Panc1 (cell line): ENCODE measurements at regions not wholly inside any gene's neighbourhood (a gene's known extent, or its start where the extent isn't known, plus 50 kb on each side); places are given as distances from the start of the nearest gene placed in this dataset.

Source experiments
- ATAC-seq: fragments of 200-7000 bp; cut with Tn5 transposase; 2 replicates; pipeline ENCODE4 v1.9.1; 2020; ENCODE audit warnings: mild to moderate bottlenecking, moderate library complexity
- BruUV-seq: library from RNA; stranded (reverse); fragments of 400-500 nt; replicated peaks from 2 replicates; lab custom pipeline; 2021; lab: Mats Ljungman, UMichigan
- CTCF ChIA-PET: fragments of 300-600 bp; sonication (Branson Sonifier 250); formaldehyde crosslinking; loops from one replicate; lab custom pipeline; 2022; ENCODE audit warnings: antibody characterized with exemption; lab: Charles Lee
- POLR2A ChIA-PET: fragments of 300-600 bp; sonication (Branson Sonifier 250); formaldehyde crosslinking; loops from one replicate; lab custom pipeline; 2022; ENCODE audit warnings: antibody characterized with exemption; lab: Charles Lee
- DNase-seq: peaks from one replicate; pipeline ENCODE4 v3.0.0-alpha.2; 2010; ENCODE audit warnings: low read depth, low spot score
- H3K27ac ChIP-seq: 2 replicates; pipeline ENCODE4 v1.5.1; 2011; ENCODE audit warnings: mild to moderate bottlenecking, low read length, inconsistent platforms
- H3K27me3 ChIP-seq: fragments of 200-500 bp; sonication (Bioruptor generic); 2 replicates; pipeline ENCODE4 v1.6.0; 2014; ENCODE audit warnings: low read length, inconsistent platforms; ENCODE audit not compliant: control insufficient read depth, insufficient read depth
- H3K36me3 ChIP-seq: fragments of 200-500 bp; sonication (Bioruptor generic); 2 replicates; pipeline ENCODE4 v1.5.1; 2014; ENCODE audit warnings: inconsistent platforms, mild to moderate bottlenecking, low read length, moderate library complexity; ENCODE audit not compliant: control insufficient read depth, insufficient read depth
- H3K4me1 ChIP-seq: 2 replicates; pipeline ENCODE4 v1.5.1; 2011; ENCODE audit warnings: inconsistent platforms, mild to moderate bottlenecking, low read length, moderate library complexity; ENCODE audit not compliant: control insufficient read depth, insufficient read depth
- H3K4me3 ChIP-seq, 2 experiments: 2 replicates each; pipeline ENCODE4 v1.5.1; 2011 to 2012; ENCODE audit warnings: low read depth in 2 of 2, low read length in 2 of 2, mild to moderate bottlenecking in 2 of 2, inconsistent platforms in 1 of 2, moderate library complexity in 1 of 2
- H3K9me3 ChIP-seq: fragments of 200-500 bp; sonication (Bioruptor generic); 2 replicates; pipeline ENCODE4 v1.5.1; 2014; ENCODE audit warnings: low read depth, mild to moderate bottlenecking, inconsistent platforms, low read length, moderate library complexity; ENCODE audit not compliant: control insufficient read depth, insufficient read depth
- POLR2AphosphoS5 ChIP-seq: IDR thresholded peaks from 2 replicates; pipeline ENCODE4 v1.6.1; 2012; ENCODE audit warnings: mild to moderate bottlenecking, low read depth, low read length, moderate library complexity
- REST ChIP-seq, 2 experiments: IDR thresholded peaks; 2 replicates each; pipeline ENCODE4 v1.6.1; 2011 to 2012; ENCODE audit warnings: low read depth in 2 of 2, control low read depth in 1 of 2, low read length in 1 of 2, mild to moderate bottlenecking in 1 of 2, moderate library complexity in 1 of 2; ENCODE audit not compliant: insufficient read depth in 1 of 2
- SIN3A ChIP-seq: IDR thresholded peaks from 2 replicates; pipeline ENCODE4 v1.6.1; 2012; ENCODE audit warnings: low read depth, mild to moderate bottlenecking, low read length, moderate library complexity, borderline replicate concordance; ENCODE audit not compliant: insufficient read depth
- TCF7L2 ChIP-seq: IDR thresholded peaks from 2 replicates; pipeline ENCODE4 v1.6.1; 2011; ENCODE audit warnings: mild to moderate bottlenecking, low read depth, low read length, inconsistent platforms
- in situ Hi-C: cut with HindIII; loops from 2 replicates; pipeline ENCODE4 v1.10.0; 2016; ENCODE audit warnings: low sequenced_read_pairs, low pct_unique_long_range_greater_than_20kb
- intact Hi-C: fragments of 100-400 bp; cut with micrococcal nuclease; formaldehyde crosslinking; loops from one replicate; pipeline ENCODE4 v1.10.0; 2022; ENCODE audit not compliant: unreplicated experiment
- TF ChIP-seq, protein P1 (sequence below): fragments of 450-650 bp; IDR thresholded peaks from 2 replicates; pipeline ENCODE4 v1.5.1; 2017; ENCODE audit warnings: mild to moderate bottlenecking

GRCh38 chr3:180320631-180321030 is 281.3 kb upstream of the TTC14 start:
- Histone ChIP-seq H3K4me1 (no peaks in the 10 kb centered on the region), H3K36me3 (no peaks in the 10 kb centered on the region), H3K27me3 (no peaks in the 10 kb centered on the region), H3K4me3 (no peak overlapping the region), H3K27ac (no peak overlapping the region), H3K9me3 (0 out of 2 replicates have a peak, but pooled peaks cover 3% of the 10 kb centered on the region)
- BruUV-seq, result no TSS peak
- in situ Hi-C loops (no loop called here), intact Hi-C loops (no loop called here)
- ChIA-PET POLR2A (no interaction called here), CTCF (no interaction called here)
- ATAC-seq (no peak), DNase-seq (no peak)
- TF ChIP-seq REST (IDR thresholded peaks at IDR 0.05; ENCODE audit: insufficient read depth in 1 of 2, low read depth in 2 of 2, low read length in 1 of 2), result no peak
- TF ChIP-seq SIN3A, result no peak
- TF ChIP-seq POLR2AphosphoS5, result no peak
- no peak for TF ChIP-seq TCF7L2
- TF ChIP-seq, protein P1, sequence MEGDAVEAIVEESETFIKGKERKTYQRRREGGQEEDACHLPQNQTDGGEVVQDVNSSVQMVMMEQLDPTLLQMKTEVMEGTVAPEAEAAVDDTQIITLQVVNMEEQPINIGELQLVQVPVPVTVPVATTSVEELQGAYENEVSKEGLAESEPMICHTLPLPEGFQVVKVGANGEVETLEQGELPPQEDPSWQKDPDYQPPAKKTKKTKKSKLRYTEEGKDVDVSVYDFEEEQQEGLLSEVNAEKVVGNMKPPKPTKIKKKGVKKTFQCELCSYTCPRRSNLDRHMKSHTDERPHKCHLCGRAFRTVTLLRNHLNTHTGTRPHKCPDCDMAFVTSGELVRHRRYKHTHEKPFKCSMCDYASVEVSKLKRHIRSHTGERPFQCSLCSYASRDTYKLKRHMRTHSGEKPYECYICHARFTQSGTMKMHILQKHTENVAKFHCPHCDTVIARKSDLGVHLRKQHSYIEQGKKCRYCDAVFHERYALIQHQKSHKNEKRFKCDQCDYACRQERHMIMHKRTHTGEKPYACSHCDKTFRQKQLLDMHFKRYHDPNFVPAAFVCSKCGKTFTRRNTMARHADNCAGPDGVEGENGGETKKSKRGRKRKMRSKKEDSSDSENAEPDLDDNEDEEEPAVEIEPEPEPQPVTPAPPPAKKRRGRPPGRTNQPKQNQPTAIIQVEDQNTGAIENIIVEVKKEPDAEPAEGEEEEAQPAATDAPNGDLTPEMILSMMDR, result no peak

DNA sequence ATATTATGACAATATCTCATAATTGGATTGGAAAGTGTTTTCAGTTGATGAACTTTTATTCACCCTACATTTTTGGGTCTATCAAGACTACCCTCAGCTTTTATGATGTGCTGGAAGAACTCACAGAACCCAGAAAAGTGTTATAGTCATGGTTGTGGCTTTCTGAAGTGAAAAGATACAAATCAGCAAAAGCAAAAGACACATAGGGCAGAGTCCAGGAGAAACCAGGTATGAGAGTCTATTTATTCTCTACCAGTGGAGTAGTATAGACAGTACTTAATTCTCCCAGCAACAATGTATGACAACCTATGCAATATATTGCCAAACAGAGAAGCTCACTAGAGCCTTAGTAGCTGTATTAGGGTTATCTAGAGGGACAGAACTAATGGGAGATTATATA is 280.4 kb upstream of the TTC14 start:
- DNase-seq (no peak), ATAC-seq (no peak)
- no peak overlapping the region for H3K4me3 ChIP-seq
- TF ChIP-seq, protein P1, result no peak
- TF ChIP-seq SIN3A, result no peak
- TF ChIP-seq POLR2AphosphoS5, result no peak
- no TSS peak for BruUV-seq
- no peaks in the 10 kb centered on the region for H3K36me3 ChIP-seq
- ChIA-PET CTCF (no interaction called here), POLR2A (no interaction called here)
- H3K9me3 ChIP-seq, result 0 out of 2 replicates have a peak, but pooled peaks cover 3% of the 10 kb centered on the region
- H3K27me3 ChIP-seq, result no peaks in the 10 kb centered on the region
- no peak overlapping the region for H3K27ac ChIP-seq
- no peaks in the 10 kb centered on the region for H3K4me1 ChIP-seq
- intact Hi-C loops (no loop called here), in situ Hi-C loops (no loop called here)
